NB4 (cell line): ENCODE measurements at regions not wholly inside any gene's neighbourhood (a gene's known extent, or its start where the extent isn't known, plus 50 kb on each side); places are given as distances from the start of the nearest gene placed in this dataset.
"Not testable (repeated sequence)": the region's sequence is repeated elsewhere in the genome, so short reads cannot be mapped to it uniquely, and the experiment has no call there.

Experiments
- DNase-seq: peaks from one replicate; pipeline ENCODE4 v3.0.0; 2010; ENCODE audit warnings: low read depth
- H3K4me3 ChIP-seq: one replicate; pipeline ENCODE4 v1.5.1; 2011; ENCODE audit warnings: mild to moderate bottlenecking, low read depth, low read length, moderate library complexity
- CTCF ChIP-seq: IDR thresholded peaks from one replicate; pipeline ENCODE4 v1.5.1; 2012; ENCODE audit warnings: low read depth, low read length
- MAX ChIP-seq: IDR thresholded peaks from 2 replicates; pipeline ENCODE4 v1.6.1; 2011; ENCODE audit warnings: low read depth, low read length
- MYC ChIP-seq: IDR thresholded peaks from 2 replicates; pipeline ENCODE4 v1.6.1; 2011; ENCODE audit warnings: low read depth, low read length
- POLR2A ChIP-seq: IDR thresholded peaks from 2 replicates; pipeline ENCODE4 v1.6.1; 2011; ENCODE audit warnings: mild to moderate bottlenecking; ENCODE audit not compliant: insufficient read length; ENCODE audit errors: extremely low read depth

- TF ChIP-seq MAX (no peak), POLR2A (no peak), MYC (no peak), CTCF (no peak)
- no peak for DNase-seq
- no peak overlapping the region for H3K4me3 ChIP-seq
Measured at GRCh38 chr21:15127437-15127836, 62.6 kb upstream of the NRIP1 start.

- DNase-seq = no peak
- no peak for TF ChIP-seq MAX
- TF ChIP-seq POLR2A = no peak
- TF ChIP-seq MYC = no peak
- no peak for TF ChIP-seq CTCF
Measured at GRCh38 chr21:15128267-15128666, 63.5 kb upstream of the NRIP1 start.

GRCh38 chr21:15128714-15129113 lies 63.9 kb upstream of the NRIP1 start:
- not testable (repeated sequence) for H3K4me3 ChIP-seq, DNase-seq

More at GRCh38 chr21:15128267-15128666, 63.5 kb upstream of the NRIP1 start:
- no peak overlapping the region for H3K4me3 ChIP-seq

GRCh38 chr21:15130326-15130725 lies 65.5 kb upstream of the NRIP1 start:
- TF ChIP-seq CTCF (no peak), MYC (no peak), MAX (no peak), POLR2A (no peak)
- no peak overlapping the region for H3K4me3 ChIP-seq
- no peak for DNase-seq

GRCh38 chr21:15130751-15131150 lies 66.0 kb upstream of the NRIP1 start:
- TF ChIP-seq CTCF (no peak), MYC (no peak), POLR2A (no peak), MAX (no peak)
- no peak overlapping the region for H3K4me3 ChIP-seq
- no peak for DNase-seq

- TF ChIP-seq MAX = no peak
- no peak for TF ChIP-seq CTCF
- no peak for TF ChIP-seq MYC
- TF ChIP-seq POLR2A = no peak
- H3K4me3 ChIP-seq = no peak overlapping the region
- no peak for DNase-seq
Measured at GRCh38 chr21:15132781-15133180, 68.0 kb upstream of the NRIP1 start.
